GM20000 (cell line): ENCODE measurements at regions not wholly inside any gene's neighbourhood (a gene's known extent, or its start where the extent isn't known, plus 50 kb on each side); places are given as distances from the start of the nearest gene placed in this dataset.

Experiments used
- DNase-seq: peaks from one replicate; pipeline ENCODE4 v3.0.0; 2012; ENCODE audit warnings: low spot score
- CTCF ChIP-seq: IDR thresholded peaks from 2 replicates; pipeline ENCODE4 v1.5.1; 2012; ENCODE audit warnings: mild to moderate bottlenecking, control low read depth; ENCODE audit errors: extremely low read depth, missing control alignments

- DNase-seq: no peak
- TF ChIP-seq CTCF: no peak
Observed at GRCh38 chr10:78857193-78857592, 211.6 kb upstream of the ZMIZ1 start.

- no peak for TF ChIP-seq CTCF
- DNase-seq: no peak
Observed at GRCh38 chr10:78859266-78859665, 209.5 kb upstream of the ZMIZ1 start.

GRCh38 chr10:78859769-78860168 is 209.0 kb upstream of the ZMIZ1 start:
- no peak for TF ChIP-seq CTCF
- DNase-seq: no peak

- DNase-seq: no peak
- no peak for TF ChIP-seq CTCF
Observed at GRCh38 chr10:78860260-78860914, 208.4 kb upstream of the ZMIZ1 start.

- no peak for TF ChIP-seq CTCF
- no peak for DNase-seq
Observed at GRCh38 chr10:78861529-78862327, 207.0 kb upstream of the ZMIZ1 start.

- DNase-seq: no peak
- no peak for TF ChIP-seq CTCF
Observed at GRCh38 chr10:78862328-78862640, 206.5 kb upstream of the ZMIZ1 start.

- TF ChIP-seq CTCF: no peak
- no peak for DNase-seq
Observed at GRCh38 chr10:78863140-78863905, 205.4 kb upstream of the ZMIZ1 start.
